IPS-NIHi7 (cell line): ENCODE measurements at regions not wholly inside any gene's neighbourhood (a gene's known extent, or its start where the extent isn't known, plus 50 kb on each side); places are given as distances from the start of the nearest gene placed in this dataset.

Experiments used
- DNase-seq: peaks from one replicate; pipeline ENCODE4 v3.0.0; 2012; ENCODE audit warnings: mixed read lengths; ENCODE audit errors: extremely low spot score

DNA sequence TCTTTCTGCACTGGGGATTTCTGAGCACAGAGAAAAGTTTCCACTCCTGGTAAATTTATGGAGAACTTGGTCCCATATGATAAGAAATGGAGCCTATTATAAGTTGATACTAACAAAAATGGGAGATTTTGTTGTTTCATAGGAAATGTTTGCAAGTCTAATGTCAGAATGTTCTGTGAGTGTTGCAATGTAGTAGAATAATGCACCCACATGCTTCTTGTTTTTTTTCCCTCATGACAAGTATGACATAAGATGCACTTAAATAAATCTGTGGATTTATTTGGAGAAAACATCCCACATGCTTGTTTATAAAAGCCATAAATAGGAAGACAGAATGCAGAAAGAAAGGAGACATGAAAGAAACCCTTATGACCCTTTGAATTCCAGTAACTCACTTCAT, 50.8 kb upstream of the KCNJ6 start:
- DNase-seq = no peak

DNA sequence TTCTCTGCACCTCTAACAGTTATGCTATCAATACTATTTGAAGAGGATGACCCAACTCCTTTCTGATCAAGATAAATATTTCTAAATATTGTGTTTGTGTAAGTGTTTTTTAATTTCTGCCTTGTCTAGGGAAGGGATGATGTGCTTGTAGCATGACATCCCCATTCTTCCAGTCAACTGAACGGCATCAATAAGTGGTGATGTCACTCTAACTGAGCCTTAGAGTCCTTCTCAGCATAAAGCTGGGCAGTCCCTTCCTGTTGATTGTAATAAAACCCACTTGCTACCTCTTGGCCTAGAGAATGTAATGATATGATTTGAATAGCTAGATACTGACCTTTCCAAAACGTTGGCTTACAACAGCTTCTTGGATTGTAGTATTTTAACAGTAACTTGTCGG, 52.5 kb upstream of the KCNJ6 start:
- no peak for DNase-seq

DNA sequence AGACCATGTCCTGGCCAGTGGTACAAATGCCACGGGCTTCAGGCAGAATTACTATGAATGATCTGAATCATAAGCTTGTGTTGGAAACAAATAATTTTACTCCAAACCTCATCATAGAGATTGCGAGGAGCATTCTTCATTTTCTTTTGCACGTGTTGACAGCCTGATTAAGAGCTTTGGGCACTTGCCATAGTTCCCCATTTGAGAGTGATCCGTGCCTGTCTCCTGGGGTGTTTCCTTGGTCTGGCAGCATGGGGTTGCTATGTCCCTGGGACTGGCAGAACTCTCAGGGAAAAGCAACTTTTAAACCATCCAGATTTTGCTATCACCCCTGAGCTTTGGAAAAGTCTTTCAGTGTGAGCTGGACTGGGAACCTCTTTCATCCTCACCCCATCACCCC, 54.3 kb upstream of the KCNJ6 start:
- no peak for DNase-seq

DNA sequence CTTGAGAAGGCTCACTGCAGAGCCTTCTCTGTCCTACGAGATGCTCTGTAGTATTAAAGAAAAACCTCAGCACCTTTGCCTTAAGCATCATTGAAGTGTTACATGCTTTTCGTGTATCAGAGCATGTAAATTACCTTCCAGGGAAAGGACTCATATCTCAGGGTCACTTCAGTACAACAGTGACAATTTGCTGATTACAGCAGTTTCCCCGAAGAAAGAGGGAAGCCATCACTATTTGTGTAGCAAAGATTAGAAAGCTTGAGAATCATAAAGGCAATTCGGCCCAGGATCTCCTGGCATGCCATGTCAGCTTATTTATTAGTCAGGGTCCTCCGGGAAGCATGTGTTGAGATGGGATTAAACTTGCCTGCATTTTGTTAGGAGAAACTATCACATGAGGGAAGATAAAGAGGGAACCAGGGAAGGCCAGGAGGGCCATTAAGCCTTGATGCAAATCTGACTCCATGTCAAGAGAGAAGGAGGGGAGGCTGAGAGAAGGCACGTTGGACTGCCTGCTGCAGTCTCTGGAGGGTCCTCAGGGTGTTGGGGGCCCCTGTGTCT, 55.2 kb upstream of the KCNJ6 start:
- no peak for DNase-seq

- DNase-seq = no peak
These were observed 57.8 kb upstream of the KCNJ6 start for GRCh38 chr21:37974081-37974480.

GRCh38 chr21:37982496-37983318, 66.5 kb upstream of the KCNJ6 start:
- DNase-seq = no peak

- DNase-seq = no peak
These were observed 67.3 kb upstream of the KCNJ6 start for GRCh38 chr21:37983336-37984095.

DNA sequence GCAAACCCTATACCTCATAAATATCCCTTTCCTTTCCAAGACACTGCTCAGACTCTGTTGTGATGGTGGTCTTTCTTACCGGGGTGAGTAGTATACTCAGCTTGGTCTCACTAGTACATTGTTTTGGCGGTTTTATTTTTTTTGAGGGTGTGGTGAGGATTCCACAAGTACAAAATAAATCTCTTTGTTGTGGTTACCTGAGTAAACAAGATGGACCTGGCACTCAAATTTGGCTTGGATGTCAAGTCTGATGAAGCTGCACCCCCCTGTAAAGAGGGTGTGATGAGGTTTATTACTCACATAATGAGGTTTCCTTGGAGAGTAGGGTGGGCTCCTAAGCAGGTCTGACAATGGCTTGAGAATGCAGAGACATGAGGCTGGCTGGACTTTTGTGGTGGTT, 68.2 kb upstream of the KCNJ6 start:
- DNase-seq = no peak

GRCh38 chr21:37986000-37986399, 69.7 kb upstream of the KCNJ6 start:
- no peak for DNase-seq

DNA sequence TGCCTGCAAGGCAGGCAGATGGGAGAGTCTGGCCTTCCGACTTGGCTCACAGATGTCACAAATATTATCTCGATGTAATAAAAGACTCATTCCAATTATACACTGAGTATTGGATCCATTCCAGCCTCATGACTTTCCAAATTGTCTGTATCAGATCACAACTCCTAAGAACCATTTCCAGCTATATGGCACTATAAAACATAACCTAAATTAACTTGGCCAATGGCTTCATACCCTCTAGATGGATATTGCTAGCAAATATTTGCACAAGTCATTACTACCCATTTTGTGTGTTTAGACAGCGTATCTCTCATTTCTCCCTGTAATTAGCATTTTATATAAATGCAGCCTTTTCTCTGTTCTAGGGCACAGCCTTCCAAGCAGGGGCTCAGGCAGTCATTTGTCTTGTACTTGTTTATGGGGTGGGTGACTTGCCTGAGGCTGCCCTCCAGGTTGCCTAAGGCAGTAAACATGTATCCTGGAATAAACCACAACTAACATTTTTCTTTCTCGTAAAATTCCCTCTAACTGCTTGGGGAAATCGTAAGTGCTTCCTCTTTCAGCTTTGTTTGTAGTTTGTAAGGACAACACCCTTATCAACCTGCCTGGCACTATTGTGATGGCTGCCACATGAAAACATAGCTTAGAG, 70.6 kb upstream of the KCNJ6 start:
- DNase-seq = no peak

GRCh38 chr21:37987668-37988067, 71.4 kb upstream of the KCNJ6 start:
- no peak for DNase-seq

DNA sequence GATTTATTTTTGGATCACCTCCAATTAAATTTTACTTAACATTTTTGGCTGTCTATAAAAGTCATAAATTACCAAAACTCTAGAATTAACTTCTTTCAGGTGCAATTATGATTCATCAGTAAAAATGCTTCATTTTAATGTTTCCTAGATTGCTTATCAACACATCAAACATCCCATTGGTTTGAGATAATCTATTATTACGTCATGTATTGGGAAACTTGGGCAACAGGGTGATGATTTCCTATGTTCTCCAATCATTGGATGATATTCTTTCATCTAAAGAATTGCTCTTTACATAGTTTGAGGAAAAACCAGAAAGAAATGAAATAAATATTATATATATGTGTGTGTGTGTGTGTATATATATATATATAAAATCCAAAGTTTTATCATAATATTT, 76.8 kb upstream of the KCNJ6 start:
- no peak for DNase-seq

GRCh38 chr21:37994211-37994610, 78.0 kb upstream of the KCNJ6 start:
- no peak for DNase-seq

DNA sequence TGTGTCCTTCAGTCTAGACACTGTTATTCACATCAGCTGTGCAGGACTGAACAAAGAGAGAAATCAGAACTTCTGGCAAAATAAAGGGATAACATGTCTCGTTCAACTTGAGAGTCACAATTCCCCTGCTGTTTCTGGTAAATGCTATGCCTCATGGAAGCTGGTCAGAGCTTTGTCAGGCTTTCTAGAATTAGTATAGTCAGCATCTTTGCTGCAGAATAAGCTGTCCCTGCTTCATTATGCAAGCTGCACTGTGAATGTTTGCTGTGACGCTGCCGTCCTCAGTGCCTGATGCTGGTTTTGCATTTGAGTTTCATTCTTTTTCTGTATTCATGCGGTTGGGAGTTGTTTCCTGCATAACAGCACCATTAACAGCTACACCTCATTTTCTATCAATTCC, 96.4 kb upstream of the KCNJ6 start:
- DNase-seq = no peak

- no peak for DNase-seq
These were observed 97.5 kb upstream of the KCNJ6 start for GRCh38 chr21:38013741-38014140.

- no peak for DNase-seq
These were observed 98.0 kb upstream of the KCNJ6 start for GRCh38 chr21:38014298-38014697.

GRCh38 chr21:38027901-38028498, 111.7 kb upstream of the KCNJ6 start:
- no peak for DNase-seq

DNA sequence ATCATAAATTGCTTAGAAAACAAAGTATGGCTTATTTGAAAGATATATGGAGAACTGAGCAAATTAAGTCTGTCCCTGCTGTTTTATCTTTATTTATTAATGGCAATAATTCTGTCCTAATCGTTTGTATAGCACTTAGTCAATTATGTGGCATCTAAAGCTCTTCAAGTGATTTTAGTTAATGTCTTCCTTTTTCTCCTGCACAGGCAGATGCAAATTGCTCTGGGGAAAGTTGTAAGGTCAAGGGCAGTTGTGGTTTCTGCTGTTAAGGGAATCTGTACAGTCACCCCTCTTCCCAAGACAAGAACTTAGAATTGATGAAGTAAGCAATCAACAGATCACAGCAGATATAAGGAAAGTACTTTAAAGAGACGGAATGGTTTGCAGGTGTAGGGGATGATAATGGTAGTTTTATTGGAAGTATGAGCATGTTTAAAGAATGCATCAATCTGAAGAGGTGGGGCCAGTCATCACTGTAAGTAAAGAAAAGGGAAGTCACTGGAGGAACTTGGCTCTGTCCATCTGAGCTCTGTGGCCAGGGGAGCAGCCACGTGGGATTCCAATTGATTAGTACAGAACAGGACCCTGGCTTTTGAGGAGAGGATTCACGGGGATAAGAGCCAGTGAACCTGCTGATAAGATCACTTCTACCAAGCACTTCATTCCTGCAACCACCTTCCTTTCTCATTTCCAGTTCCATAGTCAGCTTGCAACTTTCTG, 116.0 kb upstream of the KCNJ6 start:
- no peak for DNase-seq

GRCh38 chr21:38036016-38036415, 119.8 kb upstream of the KCNJ6 start:
- DNase-seq = peak; percentile 28

DNA sequence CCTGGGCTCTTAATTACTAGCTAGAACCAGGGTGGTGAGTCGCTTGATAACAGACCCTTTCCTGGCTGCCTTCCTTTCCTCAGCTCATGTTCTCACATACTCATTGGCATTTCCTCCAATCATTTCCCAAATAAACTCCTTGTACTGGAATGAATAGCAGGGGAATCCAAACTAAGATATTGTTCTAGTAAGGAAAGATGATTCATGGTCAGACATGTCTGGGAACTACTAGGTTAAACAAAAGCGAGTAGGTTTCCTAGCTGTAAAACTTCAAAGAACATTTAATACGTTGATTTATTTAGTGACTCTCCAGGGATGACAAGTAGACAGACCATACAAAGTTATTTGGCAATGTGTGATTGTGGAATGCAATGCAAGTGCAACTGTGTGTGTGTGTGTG, 121.2 kb upstream of the KCNJ6 start:
- DNase-seq = no peak

- no peak for DNase-seq
These were observed 123.1 kb upstream of the KCNJ6 start for GRCh38 chr21:38039369-38039768.
